G401 (cell line): ENCODE measurements at regions not wholly inside any gene's neighbourhood (a gene's known extent, or its start where the extent isn't known, plus 50 kb on each side); places are given as distances from the start of the nearest gene placed in this dataset.
"Not testable (repeated sequence)": the region's sequence is repeated elsewhere in the genome, so short reads cannot be mapped to it uniquely, and the experiment has no call there.

ENCODE experiments used
- DNase-seq: peaks from one replicate; pipeline ENCODE4 v3.0.0-alpha.2; 2015; ENCODE audit warnings: low spot score
- in situ Hi-C: cut with HindIII; loops from 2 replicates; pipeline ENCODE4 v1.10.0; 2016; ENCODE audit warnings: low sequenced_read_pairs, mixed read lengths

DNA sequence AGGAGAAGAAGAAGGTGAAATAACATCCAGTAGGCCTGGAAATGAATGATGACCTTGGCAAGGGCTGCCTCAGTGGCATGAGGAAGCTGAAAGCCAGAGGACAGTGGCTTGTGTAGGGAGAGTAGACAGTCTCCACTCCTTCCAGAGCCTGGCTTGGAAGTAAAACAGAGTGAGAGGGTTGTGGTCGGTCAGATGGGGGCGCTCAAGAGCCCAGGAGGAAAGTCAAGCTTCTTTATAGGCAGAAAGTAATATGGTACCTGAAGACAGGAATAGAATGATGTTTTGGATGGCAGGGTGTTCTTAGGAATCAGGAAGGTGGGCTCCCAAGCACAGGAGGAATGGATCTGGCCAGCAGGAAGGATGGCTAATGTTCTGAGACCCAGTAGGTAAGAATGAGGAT lies 75.1 kb upstream of the TSC22D1 start:
- no peak for DNase-seq
- in situ Hi-C loops = no loop called here

DNA sequence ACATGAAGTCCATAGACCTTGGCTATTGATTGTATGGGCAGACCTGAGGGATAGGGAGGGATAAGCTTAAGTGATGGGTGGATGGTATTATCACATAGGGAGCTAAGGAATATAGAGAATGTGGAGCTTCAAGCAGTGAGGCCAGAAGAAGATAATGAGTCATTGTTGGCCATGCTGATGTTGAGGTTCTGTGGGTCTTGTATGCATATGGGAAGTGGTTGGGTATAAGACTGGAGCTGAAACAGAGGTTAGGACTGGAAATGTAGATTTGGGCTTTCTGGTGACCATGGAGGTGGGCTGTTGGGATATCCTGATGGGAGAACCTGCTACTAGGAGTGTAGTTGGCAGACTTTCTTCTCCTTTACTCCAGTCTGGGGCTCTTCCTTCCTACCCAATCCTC lies 73.7 kb upstream of the TSC22D1 start:
- DNase-seq = no peak
- in situ Hi-C loops = no loop called here

DNA sequence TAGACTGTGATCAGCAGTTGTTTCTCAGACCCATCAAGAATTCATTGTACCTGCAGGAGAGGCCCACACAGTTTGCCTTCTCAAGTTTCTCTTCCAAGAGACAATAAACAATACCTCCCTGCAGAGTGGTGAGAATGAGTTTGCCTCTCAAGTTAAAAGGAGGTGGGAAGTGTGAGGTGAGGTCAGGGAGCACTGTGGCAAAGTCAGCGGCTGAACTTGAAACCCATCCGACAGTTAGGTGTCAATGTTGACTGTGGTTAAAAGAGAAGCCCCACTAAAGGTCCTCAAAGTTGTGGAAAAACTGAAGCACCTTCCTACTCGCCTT lies 72.9 kb upstream of the TSC22D1 start:
- in situ Hi-C loops = no loop called here
- DNase-seq = no peak

DNA sequence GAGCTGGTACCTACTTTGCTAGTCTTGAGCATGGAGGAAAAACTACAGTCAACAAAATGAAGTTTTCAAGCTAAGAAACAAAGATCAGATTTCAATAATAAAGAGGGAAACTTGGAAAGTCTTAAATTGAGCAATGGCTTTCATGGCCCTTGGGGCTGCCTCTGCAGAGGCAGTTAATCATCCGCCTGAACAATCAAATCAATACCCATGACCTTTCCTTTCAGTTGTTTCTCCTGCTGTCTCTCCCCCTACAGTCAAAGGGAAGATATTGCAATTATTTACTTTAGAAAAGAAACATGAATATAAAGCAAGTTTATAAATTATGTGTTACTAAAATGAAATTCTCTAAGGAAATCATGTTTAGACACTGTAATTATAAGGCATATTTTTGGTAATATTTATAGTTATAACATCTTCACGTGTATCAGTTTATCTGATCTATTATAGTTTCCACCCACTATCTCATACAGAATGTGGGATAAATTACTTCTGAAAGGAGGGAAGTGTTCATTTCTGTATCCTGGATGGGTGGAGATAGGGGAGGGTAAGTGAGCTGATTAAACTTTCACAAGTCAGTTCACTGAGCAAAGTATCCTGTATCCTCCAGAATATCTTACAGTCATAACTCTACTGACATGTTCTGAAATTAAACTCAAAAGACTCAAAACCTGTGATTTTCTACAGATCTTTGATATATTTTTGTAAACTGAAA lies 72.4 kb upstream of the TSC22D1 start:
- DNase-seq = no peak

DNA sequence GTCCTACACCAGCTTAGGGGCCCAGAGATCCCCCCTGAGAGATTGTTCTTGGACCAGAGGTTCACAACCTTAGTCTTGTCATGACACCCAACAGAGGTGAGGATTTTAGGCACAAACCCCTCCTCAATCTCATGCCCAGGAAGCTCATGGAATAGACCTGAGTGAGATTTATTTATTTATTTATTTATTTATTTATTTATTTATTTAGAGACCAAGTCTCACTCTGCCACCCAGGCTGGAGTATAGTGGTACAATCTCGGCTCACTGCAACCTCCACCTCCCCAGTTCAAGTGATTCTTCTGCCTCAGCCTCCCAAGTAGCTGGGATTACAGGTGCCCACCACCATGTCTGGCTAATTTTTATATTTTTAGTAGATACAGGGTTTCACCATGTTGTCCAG lies 71.4 kb upstream of the TSC22D1 start:
- in situ Hi-C loops, DNase-seq: not testable (repeated sequence)

More for the DNA sequence above, 72.4 kb upstream of the TSC22D1 start:
- in situ Hi-C loops = no loop called here

DNA sequence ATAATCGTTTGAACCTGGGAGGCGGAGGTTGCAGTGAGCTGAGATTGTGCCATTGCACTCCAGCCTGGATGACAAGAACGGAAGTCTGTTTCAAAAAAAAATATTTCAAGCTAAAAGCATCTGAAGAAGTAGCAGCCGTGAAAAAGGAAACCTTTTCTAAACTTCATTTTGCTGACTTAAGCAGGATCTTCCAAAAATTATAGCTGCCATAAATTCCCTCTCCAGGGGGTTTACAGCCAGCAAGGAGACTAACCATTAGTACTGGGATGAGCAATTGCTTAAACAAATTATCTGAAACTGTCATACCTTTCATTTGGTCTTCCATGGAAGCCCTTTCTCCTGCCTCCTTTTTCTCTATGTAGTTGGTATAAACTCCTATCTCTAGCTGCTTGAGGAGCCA lies 69.9 kb upstream of the TSC22D1 start:
- in situ Hi-C loops = no loop called here
- DNase-seq = no peak

DNA sequence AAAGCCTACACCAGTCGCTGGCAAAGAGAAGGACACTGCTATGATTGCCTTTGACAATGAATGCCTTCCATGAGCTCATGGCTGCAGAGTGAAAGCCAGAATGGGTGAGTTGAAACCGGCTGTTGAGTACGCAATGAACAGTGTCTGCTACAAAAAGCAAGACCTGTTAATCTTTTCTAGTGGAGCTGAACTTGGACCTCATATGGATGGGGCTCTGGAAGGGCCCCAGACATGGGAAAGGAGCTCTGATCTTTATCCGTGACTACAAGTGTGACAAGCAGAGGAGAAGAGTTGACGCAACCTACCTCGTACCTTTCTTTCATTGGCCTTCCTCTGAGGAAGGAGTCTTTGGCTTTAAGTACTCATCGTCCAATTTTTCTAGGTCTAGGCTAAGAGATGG lies 67.1 kb upstream of the TSC22D1 start:
- no peak for DNase-seq
- in situ Hi-C loops = no loop called here

DNA sequence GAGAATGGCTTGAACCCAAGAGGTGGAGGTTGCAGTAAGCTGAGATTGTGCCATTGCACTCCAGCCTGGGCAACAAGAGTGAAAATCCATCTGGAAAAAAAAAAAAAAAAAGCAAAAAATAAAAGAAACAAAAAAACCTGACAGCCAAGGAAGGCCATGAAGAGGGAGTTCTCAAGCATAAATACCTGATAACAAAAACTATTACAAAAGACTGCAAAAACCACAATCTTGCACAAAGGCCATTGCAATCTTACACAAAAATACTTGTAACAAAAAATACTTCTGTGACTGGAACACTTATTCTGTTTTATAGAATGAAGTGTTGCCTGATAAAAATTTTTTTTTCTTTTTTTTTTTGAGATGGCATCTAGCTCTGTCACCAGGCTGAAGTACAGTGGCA lies 61.5 kb upstream of the TSC22D1 start:
- DNase-seq = no peak
- in situ Hi-C loops = no loop called here

DNA sequence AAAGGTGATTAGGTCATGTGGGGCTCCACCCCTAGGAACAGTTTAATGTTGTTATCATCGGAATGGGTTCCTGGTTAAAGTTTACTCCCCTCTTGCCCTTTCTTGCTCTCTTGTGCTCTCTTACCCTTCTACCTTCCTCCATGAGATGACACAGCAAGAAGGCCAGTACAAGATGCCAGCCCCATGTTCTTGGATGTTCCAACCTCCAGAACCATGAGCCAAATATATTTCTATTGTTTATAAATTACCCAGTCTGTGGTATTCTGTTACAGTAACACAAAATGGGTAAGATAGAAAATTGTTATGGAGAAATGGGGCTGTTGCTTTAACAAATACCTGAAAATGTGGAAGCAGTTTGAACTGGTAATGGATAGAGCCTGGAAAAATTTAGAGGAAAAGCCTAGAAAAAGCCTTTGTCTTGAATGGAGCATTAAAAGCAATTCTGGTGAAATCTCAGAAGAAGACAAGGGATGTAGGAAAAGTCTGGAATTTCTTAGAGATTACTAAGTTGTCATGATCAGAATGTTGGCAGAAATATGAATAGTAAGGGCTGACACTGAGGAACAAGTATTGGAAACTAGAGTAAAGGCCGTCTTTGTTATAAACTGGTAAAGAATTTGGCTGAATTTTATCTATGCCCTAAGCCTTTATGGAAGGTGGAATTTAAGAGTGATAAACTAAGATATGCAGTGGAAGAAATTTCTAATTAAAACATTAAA lies 53.5 kb upstream of the TSC22D1 start:
- in situ Hi-C loops = no loop called here

DNA sequence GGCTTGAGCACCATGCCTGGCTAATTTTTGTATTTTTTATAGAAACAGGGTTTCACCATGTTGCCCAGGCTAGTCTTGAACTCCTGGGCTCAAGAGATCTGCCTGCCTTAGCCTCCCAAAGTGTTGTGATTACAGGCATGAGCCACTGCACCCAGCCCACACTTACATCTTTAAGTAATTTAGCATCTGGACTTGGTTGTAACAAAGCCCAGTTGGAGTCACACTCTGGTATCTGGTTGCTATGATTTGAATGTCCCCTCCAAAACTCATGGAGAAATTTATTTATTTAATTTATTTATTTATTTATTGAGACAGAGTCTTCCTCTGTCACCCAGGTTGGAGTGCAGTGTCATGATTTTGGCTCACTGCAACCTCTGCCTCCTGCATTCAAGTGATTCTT lies 52.7 kb upstream of the TSC22D1 start:
- DNase-seq, in situ Hi-C loops: not testable (repeated sequence)

More for the DNA sequence above, 53.5 kb upstream of the TSC22D1 start:
- DNase-seq = no peak

DNA sequence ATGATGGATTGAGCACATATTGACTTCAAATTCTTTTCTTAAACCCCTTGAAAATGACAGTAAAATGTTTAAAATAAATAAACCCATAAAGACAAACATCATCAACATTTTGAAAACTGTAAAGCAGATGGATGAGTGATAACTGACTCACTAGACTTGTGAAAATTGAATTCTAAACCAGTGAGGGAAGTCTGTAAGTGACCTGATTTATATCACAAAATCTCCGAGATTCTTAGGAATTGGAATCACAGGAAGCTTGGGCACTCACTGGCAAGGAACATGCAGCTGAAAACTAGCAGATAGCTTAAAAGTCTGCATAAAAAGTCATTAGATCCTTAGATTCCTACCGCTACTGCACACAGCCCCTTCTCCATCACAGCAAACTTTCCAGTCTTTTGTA lies 51.3 kb upstream of the TSC22D1 start:
- in situ Hi-C loops = no loop called here
- no peak for DNase-seq

DNA sequence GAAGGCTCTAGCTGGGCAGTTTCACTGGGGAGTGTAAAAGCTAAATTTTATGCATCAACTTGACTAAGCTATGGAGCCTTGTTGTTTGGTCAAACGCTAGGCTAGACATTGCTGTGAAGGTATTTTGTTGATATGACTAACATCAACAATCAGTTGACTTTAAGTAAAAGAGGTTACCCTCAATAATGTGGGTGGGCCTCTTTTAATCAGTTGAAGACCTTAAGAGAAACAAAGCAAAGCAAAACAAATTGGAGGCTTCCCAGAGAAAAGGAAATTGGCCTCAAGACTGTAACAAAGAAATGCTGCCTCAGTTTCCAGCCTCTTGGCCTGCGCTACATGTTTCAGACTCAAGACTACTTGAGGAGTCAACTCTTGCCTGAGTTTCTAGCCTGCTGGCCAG lies 50.0 kb upstream of the TSC22D1 start:
- in situ Hi-C loops = no loop called here
- DNase-seq = no peak
